SK-N-SH (cell line): ENCODE measurements at regions not wholly inside any gene's neighbourhood (a gene's known extent, or its start where the extent isn't known, plus 50 kb on each side); places are given as distances from the start of the nearest gene placed in this dataset.

Experiments
- CTCF ChIA-PET: fragments of 300-600, 350-600 bp; formaldehyde crosslinking; extraction: SDS; loops from one replicate; lab custom pipeline; 2021; lab: Yijun Ruan, JAX
- POLR2A ChIA-PET: fragments of 350-600 bp; sonication (Branson Sonifier 250); formaldehyde crosslinking; extraction: SDS; loops from one replicate; lab custom pipeline; 2020; ENCODE audit warnings: antibody characterized with exemption, inconsistent platforms; lab: Yijun Ruan, JAX
- DNase-seq: peaks from one replicate; pipeline ENCODE4 v3.0.0; 2012
- H2AFZ ChIP-seq: fragments of 200-600 bp; sonication (generic); 2 replicates; pipeline ENCODE4 v1.8.1; 2016; ENCODE audit warnings: antibody characterized with exemption, mild to moderate bottlenecking, low read depth
- H3F3A ChIP-seq: fragments of 200-600 bp; sonication (generic); replicated peaks from 2 replicates; pipeline ENCODE3; 2016; ENCODE audit warnings: antibody characterized with exemption, mild to moderate bottlenecking; ENCODE audit not compliant: insufficient read depth
- H3K27ac ChIP-seq, 2 experiments: fragments of 200-500 bp in 1 of 2; fragments of 200-600 bp in 1 of 2; sonication (Bioruptor generic) in 1 of 2; sonication (generic), shearing (Covaris generic) in 1 of 2; 2 replicates each; pipeline versions ENCODE4 v1.5.1 to v1.6.1; 2014 to 2016; ENCODE audit warnings: low read depth in 2 of 2, inconsistent platforms in 1 of 2, low read length in 1 of 2, mild to moderate bottlenecking in 1 of 2, mixed read lengths in 1 of 2
- H3K27me3 ChIP-seq: fragments of 200-600 bp; sonication (generic), shearing (Covaris generic); 2 replicates; pipeline ENCODE4 v1.6.1; 2016; ENCODE audit warnings: mixed run types; ENCODE audit not compliant: insufficient read depth
- H3K36me3 ChIP-seq, 2 experiments: fragments of 200-500 bp in 1 of 2; fragments of 200-600 bp in 1 of 2; sonication (Bioruptor generic) in 1 of 2; sonication (generic) in 1 of 2; replicated peaks in 1 of 2; 2 replicates each; pipeline versions ENCODE3 to v1.5.1; 2014 to 2016; ENCODE audit warnings: low read length in 1 of 2, mild to moderate bottlenecking in 1 of 2; ENCODE audit not compliant: insufficient read depth in 2 of 2, control insufficient read depth in 1 of 2
- H3K4me1 ChIP-seq, 2 experiments: fragments of 200-500 bp in 1 of 2; fragments of 200-600 bp in 1 of 2; sonication (Bioruptor generic) in 1 of 2; sonication (generic), shearing (Covaris generic) in 1 of 2; 2 replicates each; pipeline versions ENCODE4 v1.5.1 to v1.6.1; 2014 to 2016; ENCODE audit warnings: low read depth in 1 of 2, low read length in 1 of 2, mixed run types in 1 of 2; ENCODE audit not compliant: insufficient read depth in 2 of 2, control insufficient read depth in 1 of 2
- H3K4me2 ChIP-seq: fragments of 200-600 bp; sonication (generic), shearing (Covaris generic); 2 replicates; pipeline ENCODE4 v1.6.1; 2017; ENCODE audit warnings: mixed run types
- H3K4me3 ChIP-seq, 2 experiments: fragments of 200-500 bp in 1 of 2; fragments of 200-600 bp in 1 of 2; sonication (Bioruptor generic) in 1 of 2; sonication (generic), shearing (Covaris generic) in 1 of 2; 2 replicates each; pipeline versions ENCODE4 v1.5.1 to v1.8.1; 2014 to 2016; ENCODE audit warnings: low read depth in 2 of 2, inconsistent platforms in 1 of 2, low read length in 1 of 2, mild to moderate bottlenecking in 1 of 2, mixed read lengths in 1 of 2, moderate library complexity in 1 of 2
- H3K79me2 ChIP-seq: fragments of 200-600 bp; sonication (generic); 2 replicates; pipeline ENCODE4 v1.8.1; 2017; ENCODE audit warnings: mild to moderate bottlenecking; ENCODE audit not compliant: insufficient read depth
- H3K9ac ChIP-seq: fragments of 200-600 bp; sonication (generic); 2 replicates; pipeline ENCODE4 v1.6.1; 2017; ENCODE audit warnings: mixed run types
- H3K9me2 ChIP-seq: fragments of 200-600 bp; sonication (generic); 2 replicates; pipeline ENCODE4 v1.6.1; 2017; ENCODE audit warnings: mixed run types
- H3K9me3 ChIP-seq: fragments of 200-600 bp; sonication (generic); 2 replicates; pipeline ENCODE4 v1.6.1; 2017; ENCODE audit warnings: mixed run types, mild to moderate bottlenecking, moderate library complexity
- H4K20me1 ChIP-seq: fragments of 200-600 bp; sonication (generic); 2 replicates; pipeline ENCODE4 v1.6.1; 2017; ENCODE audit warnings: mild to moderate bottlenecking, mixed run types; ENCODE audit not compliant: insufficient read depth
- CHD2 ChIP-seq: fragments of 150-350 bp; IDR thresholded peaks from 2 replicates; pipeline ENCODE4 v1.6.1; 2018; ENCODE audit warnings: low read length; ENCODE audit not compliant: partially characterized antibody
- ELF1 ChIP-seq: IDR thresholded peaks from 2 replicates; pipeline ENCODE4 v1.4.0; 2012
- FOSL2 ChIP-seq: IDR thresholded peaks from 2 replicates; pipeline ENCODE4 v1.4.0; 2012; ENCODE audit warnings: low read depth, mild to moderate bottlenecking, moderate library complexity, borderline replicate concordance
- FOXJ3 ChIP-seq: sonication (generic); formaldehyde crosslinking; IDR thresholded peaks from 2 replicates; pipeline ENCODE4 v1.5.1; 2020; ENCODE audit warnings: mild to moderate bottlenecking, missing genetic modification reagents
- GATA2 ChIP-seq: sonication (generic); formaldehyde crosslinking; IDR thresholded peaks from 2 replicates; pipeline ENCODE4 v1.5.0; 2020; ENCODE audit warnings: mild to moderate bottlenecking, missing genetic modification reagents
- JUND ChIP-seq: IDR thresholded peaks from 2 replicates; pipeline ENCODE4 v1.4.0; 2012
- MAX ChIP-seq: IDR thresholded peaks from 2 replicates; pipeline ENCODE4 v1.4.0; 2012; ENCODE audit warnings: low read depth
- NFIC ChIP-seq: IDR thresholded peaks from 2 replicates; pipeline ENCODE4 v1.4.0; 2012; ENCODE audit warnings: borderline replicate concordance
- NRF1 ChIP-seq: IDR thresholded peaks from 2 replicates; pipeline ENCODE4 v1.6.1; 2012; ENCODE audit warnings: low read depth, mild to moderate bottlenecking, low read length
- RCOR1 ChIP-seq: fragments of 150-350 bp; IDR thresholded peaks from 2 replicates; pipeline ENCODE4 v1.6.1; 2017; ENCODE audit warnings: antibody characterized with exemption, low read length
- REST ChIP-seq: IDR thresholded peaks from 2 replicates; pipeline ENCODE4 v1.6.1; 2012; ENCODE audit warnings: mild to moderate bottlenecking, low read depth, low read length, moderate library complexity
- RFX5 ChIP-seq: IDR thresholded peaks from 2 replicates; pipeline ENCODE4 v1.6.1; 2012; ENCODE audit warnings: mild to moderate bottlenecking, improper control_type of control experiment, low read length
- RXRA ChIP-seq: IDR thresholded peaks from 2 replicates; pipeline ENCODE4 v1.4.0; 2012; ENCODE audit warnings: low read depth, mild to moderate bottlenecking, borderline replicate concordance
- SIN3A ChIP-seq: IDR thresholded peaks from 2 replicates; pipeline ENCODE4 v1.6.1; 2012; ENCODE audit warnings: low read depth, mild to moderate bottlenecking, low read length, moderate library complexity, borderline replicate concordance
- TAF1 ChIP-seq: IDR thresholded peaks from 2 replicates; pipeline ENCODE4 v1.6.1; 2012; ENCODE audit warnings: low read depth, mild to moderate bottlenecking, low read length, moderate library complexity, borderline replicate concordance
- TCF12 ChIP-seq: IDR thresholded peaks from 2 replicates; pipeline ENCODE4 v1.4.0; 2012
- USF2 ChIP-seq: fragments of 150-350 bp; IDR thresholded peaks from 2 replicates; pipeline ENCODE4 v1.6.1; 2017; ENCODE audit warnings: antibody characterized with exemption, low read length, low read depth, borderline replicate concordance
- YY1 ChIP-seq: IDR thresholded peaks from 2 replicates; pipeline ENCODE4 v1.4.0; 2012; ENCODE audit warnings: low read depth, mild to moderate bottlenecking
- ZBTB33 ChIP-seq: IDR thresholded peaks from 2 replicates; pipeline ENCODE4 v1.4.0; 2012; ENCODE audit warnings: low read depth, borderline replicate concordance
- WGBS: methylation state at CpG from one replicate; pipeline ENCODE4 v1.1.6; 2017; ENCODE audit warnings: low lambda C conversion rate; 5-methylcytosine and 5-hydroxymethylcytosine counted together

GRCh38 chr16:65884018-65884417 lies 482.5 kb upstream of the CDH5 start:
- TF ChIP-seq MAX (no peak), TCF12 (peak; percentile 15; the same call in 1 of the 2 replicates), TAF1 (no peak), FOXJ3 (no peak), REST (no peak), JUND (peak; percentile 24), ELF1 (no peak), FOSL2 (peak; percentile 38; the same call in 1 of the 2 replicates), RXRA (no peak)
- no peak for DNase-seq
- no peaks in the 10 kb centered on the region for H3K79me2 ChIP-seq
- H4K20me1 ChIP-seq: no peaks in the 10 kb centered on the region
- H3K27ac ChIP-seq: 0 out of 4 replicates have a peak overlapping the region, but pooled peaks of 1 of the 2 experiments have one; percentile 28
- H3K9me2 ChIP-seq: no peaks in the 10 kb centered on the region
- H3K36me3 ChIP-seq: no peaks in the 10 kb centered on the region
- H3K27me3 ChIP-seq: no peaks in the 10 kb centered on the region
- H3K4me1 ChIP-seq: no peaks in the 10 kb centered on the region
- 26% methylated on average over 4 of the region's 4 CpGs for WGBS
- no peak overlapping the region for H3K9ac ChIP-seq
- no peak overlapping the region for H3K4me2 ChIP-seq
- H3K4me3 ChIP-seq: no peak overlapping the region
- H2AFZ ChIP-seq: peak overlapping the region; percentile 57; the same call in 1 of the 2 replicates
- ChIA-PET POLR2A (no interaction called here), CTCF (no interaction called here)
- no peaks in the 10 kb centered on the region for H3F3A ChIP-seq
- H3K9me3 ChIP-seq: no peaks in the 10 kb centered on the region

- no peaks in the 10 kb centered on the region for H3K36me3 ChIP-seq
- ChIA-PET CTCF (interaction anchor here (0.6 to 0.9 kb wide), 2 partner anchors 8 to 38 kb away, joined by 3 to 4 read pairs; no protein-coding TSS in a partner anchor), POLR2A (no interaction called here)
- H3K79me2 ChIP-seq: no peaks in the 10 kb centered on the region
- no peak overlapping the region for H3K27ac ChIP-seq
- no peaks in the 10 kb centered on the region for H3K9me3 ChIP-seq
- peaks cover 0 to 22% of the 10 kb centered on the region in 2 experiments; a peak in 2 of 4 replicates for H3K4me1 ChIP-seq
- no peaks in the 10 kb centered on the region for H3K27me3 ChIP-seq
- DNase-seq: no peak
- H3K4me2 ChIP-seq: no peak overlapping the region
- TF ChIP-seq YY1: no peak
- no peak for TF ChIP-seq RXRA
- TF ChIP-seq NFIC: no peak
- TF ChIP-seq FOXJ3: no peak
- TF ChIP-seq CHD2: no peak
- no peak for TF ChIP-seq SIN3A
- TF ChIP-seq ZBTB33: no peak
- TF ChIP-seq TAF1: no peak
- no peak for TF ChIP-seq USF2
- no peak for TF ChIP-seq RCOR1
- no peak for TF ChIP-seq TCF12
- no peak for TF ChIP-seq RFX5
- no peak for TF ChIP-seq GATA2
- no peak for TF ChIP-seq NRF1
- TF ChIP-seq FOSL2: no peak
- no peak overlapping the region for H3K9ac ChIP-seq
- H3F3A ChIP-seq: peaks cover 9% of the 10 kb centered on the region
- WGBS: 69% methylated on average over 4 of the region's 4 CpGs
- H3K4me3 ChIP-seq: no peak overlapping the region
- H3K9me2 ChIP-seq: no peaks in the 10 kb centered on the region
- H4K20me1 ChIP-seq: no peaks in the 10 kb centered on the region
- H2AFZ ChIP-seq: no peak overlapping the region
Observed at GRCh38 chr16:65878347-65878746, 488.1 kb upstream of the CDH5 start.
